H7 (cell line): ENCODE measurements at regions not wholly inside any gene's neighbourhood (a gene's known extent, or its start where the extent isn't known, plus 50 kb on each side); places are given as distances from the start of the nearest gene placed in this dataset.
"Not testable (repeated sequence)": the region's sequence is repeated elsewhere in the genome, so short reads cannot be mapped to it uniquely, and the experiment has no call there.

Experiments
- DNase-seq: peaks from one replicate; pipeline ENCODE4 v3.0.0; 2012
- H3K27me3 ChIP-seq: 2 replicates; pipeline ENCODE4 v1.6.0; 2011; ENCODE audit warnings: mild to moderate bottlenecking, low read length; ENCODE audit not compliant: control insufficient read depth, insufficient read depth
- H3K36me3 ChIP-seq: replicated peaks from 2 replicates; pipeline ENCODE4 v1.5.1; 2011; ENCODE audit warnings: low read length; ENCODE audit not compliant: control insufficient read depth, insufficient read depth
- H3K4me3 ChIP-seq: 2 replicates; pipeline ENCODE4 v1.5.1; 2011; ENCODE audit warnings: low read depth, mild to moderate bottlenecking, control low read depth, low read length, moderate library complexity; ENCODE audit not compliant: insufficient read depth

- H3K4me3 ChIP-seq: no peak overlapping the region
- no peaks in the 10 kb centered on the region for H3K27me3 ChIP-seq
- no peak for DNase-seq
Observed at GRCh38 chr10:51007781-51008180, 66.5 kb upstream of the PRKG1 start.

DNA sequence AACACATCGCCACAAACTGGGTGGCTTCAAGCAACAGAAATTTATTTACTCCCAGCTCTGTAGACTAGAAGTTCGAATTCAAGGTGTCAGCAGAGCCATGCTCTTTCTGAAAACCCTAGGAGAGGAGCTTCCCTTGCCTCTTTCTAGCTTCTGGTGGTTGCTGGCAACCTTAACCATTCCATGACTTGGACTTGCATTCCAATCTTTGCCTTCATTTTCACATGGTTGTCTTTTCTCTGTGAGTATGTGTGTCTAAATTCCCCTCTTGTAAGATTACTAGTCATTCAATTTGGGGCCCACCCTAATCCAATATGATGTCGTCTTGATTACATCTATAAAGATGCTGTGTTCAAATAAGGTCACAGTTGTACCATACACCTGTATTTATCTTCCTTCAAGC is 65.9 kb upstream of the PRKG1 start:
- DNase-seq: no peak
- no peak overlapping the region for H3K4me3 ChIP-seq
- H3K36me3 ChIP-seq: no peaks in the 10 kb centered on the region
- H3K27me3 ChIP-seq: no peaks in the 10 kb centered on the region

More at GRCh38 chr10:51007781-51008180, 66.5 kb upstream of the PRKG1 start:
- H3K36me3 ChIP-seq: no peaks in the 10 kb centered on the region

DNA sequence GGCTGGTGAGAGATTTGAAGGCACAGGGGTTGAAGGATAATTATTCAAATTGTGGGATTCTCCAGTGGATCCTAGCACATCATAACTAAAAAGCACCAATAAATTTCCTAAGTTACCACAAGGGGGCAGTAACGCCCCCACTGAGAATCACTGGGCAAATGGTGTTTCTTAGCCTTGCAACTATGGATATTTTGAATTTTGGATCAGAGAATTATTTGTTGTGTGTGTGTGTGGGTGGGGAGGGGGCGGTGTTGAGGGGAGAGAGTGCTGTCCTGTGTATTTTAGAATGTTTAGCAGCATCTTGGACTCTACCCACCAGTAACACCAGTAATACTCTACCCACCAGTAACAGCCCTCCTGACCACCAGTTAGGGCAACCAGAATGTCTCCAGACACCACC is 63.3 kb upstream of the PRKG1 start:
- DNase-seq: peak; percentile 7
- Histone ChIP-seq H3K27me3 (no peaks in the 10 kb centered on the region), H3K4me3 (no peak overlapping the region), H3K36me3 (no peaks in the 10 kb centered on the region)

DNA sequence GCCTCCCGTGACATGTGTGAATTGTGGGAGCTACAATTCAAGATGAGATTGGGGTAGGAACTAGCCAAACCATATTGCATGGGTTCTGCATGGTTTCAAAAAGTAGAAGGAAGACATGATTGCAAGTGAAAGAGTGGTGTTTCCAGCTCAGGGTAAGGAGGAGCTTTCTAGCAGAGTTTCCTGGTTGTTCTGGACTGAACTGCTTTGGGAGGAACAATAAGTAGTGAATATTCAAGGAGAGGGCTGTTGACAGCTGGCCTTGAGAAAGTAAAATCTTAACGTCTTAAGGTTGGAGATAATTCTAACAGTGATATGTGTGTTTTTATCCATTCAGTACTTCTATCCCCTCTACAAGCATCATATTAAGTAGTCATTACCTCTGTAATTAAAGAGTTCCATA is 62.2 kb upstream of the PRKG1 start:
- DNase-seq: no peak

DNA sequence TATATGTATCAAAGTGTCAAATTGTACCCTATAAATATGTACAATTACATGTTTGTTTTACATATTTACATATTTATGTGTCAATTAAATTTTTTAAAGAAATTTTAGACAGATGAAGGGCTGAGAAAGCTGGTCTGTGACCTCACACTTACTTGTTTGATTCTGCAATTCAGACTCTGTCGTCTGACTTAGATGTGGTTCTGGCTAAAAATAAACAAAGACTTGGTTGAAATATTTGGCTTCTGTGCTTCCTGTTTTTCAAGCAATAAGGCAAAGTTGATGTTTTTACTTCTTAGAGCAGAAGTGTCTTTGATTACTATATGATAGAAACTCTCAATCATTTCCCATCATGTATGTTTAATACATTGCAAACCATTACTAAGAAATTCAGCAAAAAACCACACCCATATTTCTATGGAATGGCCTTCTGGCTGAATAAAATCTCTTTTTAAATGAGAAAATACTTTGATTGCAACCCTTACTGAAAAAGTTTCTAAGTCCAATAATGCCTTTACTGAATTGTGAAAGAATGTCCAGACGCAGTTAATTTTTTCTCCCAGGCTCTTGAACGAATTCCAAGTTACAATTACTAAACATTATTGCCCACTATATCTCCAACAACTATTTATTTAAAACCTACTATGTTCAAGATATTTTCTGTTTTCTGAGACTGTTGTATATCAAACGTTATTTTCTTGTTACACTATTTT is 59.5 kb upstream of the PRKG1 start:
- no peaks in the 10 kb centered on the region for H3K36me3 ChIP-seq
- H3K27me3 ChIP-seq: no peaks in the 10 kb centered on the region
- no peak for DNase-seq
- no peak overlapping the region for H3K4me3 ChIP-seq

More for the DNA sequence above, 62.2 kb upstream of the PRKG1 start:
- Histone ChIP-seq H3K4me3 (no peak overlapping the region), H3K27me3 (no peaks in the 10 kb centered on the region), H3K36me3 (no peaks in the 10 kb centered on the region)

DNA sequence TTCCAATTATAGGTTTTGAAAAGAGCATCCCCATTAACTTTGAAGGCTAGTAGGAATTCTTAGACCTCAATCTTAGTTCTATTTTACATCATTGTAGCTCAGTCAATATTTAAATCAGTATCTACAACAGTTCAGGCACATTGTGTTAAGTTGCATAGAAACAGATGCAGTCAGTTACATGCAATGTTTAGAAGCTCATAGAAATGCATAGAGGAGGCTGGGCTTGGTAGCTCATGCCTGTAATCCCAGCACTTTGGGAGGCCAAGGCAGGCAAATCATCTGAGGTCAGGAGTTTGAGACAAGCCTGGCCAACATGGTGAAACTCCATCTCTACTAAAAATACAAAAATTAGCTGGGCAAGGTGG is 58.9 kb upstream of the PRKG1 start:
- not testable (repeated sequence) for H3K36me3 ChIP-seq, H3K4me3 ChIP-seq, DNase-seq, H3K27me3 ChIP-seq

DNA sequence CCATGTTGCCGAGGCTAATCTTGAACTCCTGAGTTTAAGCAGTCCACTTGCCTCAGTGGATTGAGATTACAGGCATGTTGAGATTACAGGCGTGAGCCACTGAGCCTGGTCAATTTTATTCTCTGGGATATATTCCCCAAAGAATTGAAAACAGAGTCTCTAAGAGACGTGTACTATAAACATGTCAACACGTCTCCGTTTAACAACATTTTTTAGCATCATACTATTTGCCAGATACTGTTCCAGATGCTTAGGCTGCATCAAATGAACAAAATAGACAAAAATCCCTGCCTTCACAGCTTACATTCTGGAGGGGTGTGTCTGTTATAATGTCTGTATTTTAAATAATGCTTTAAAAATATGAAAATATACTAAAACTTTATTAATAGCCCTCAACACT is 54.1 kb upstream of the PRKG1 start:
- H3K36me3 ChIP-seq: no peaks in the 10 kb centered on the region
- DNase-seq: no peak

GRCh38 chr10:51022933-51023585 is 51.2 kb upstream of the PRKG1 start:
- H3K36me3 ChIP-seq: no peaks in the 10 kb centered on the region
- DNase-seq: no peak
- H3K4me3 ChIP-seq: no peak overlapping the region
- H3K27me3 ChIP-seq: no peaks in the 10 kb centered on the region

More for the DNA sequence above, 54.1 kb upstream of the PRKG1 start:
- Histone ChIP-seq H3K4me3 (no peak overlapping the region), H3K27me3 (no peaks in the 10 kb centered on the region)

DNA sequence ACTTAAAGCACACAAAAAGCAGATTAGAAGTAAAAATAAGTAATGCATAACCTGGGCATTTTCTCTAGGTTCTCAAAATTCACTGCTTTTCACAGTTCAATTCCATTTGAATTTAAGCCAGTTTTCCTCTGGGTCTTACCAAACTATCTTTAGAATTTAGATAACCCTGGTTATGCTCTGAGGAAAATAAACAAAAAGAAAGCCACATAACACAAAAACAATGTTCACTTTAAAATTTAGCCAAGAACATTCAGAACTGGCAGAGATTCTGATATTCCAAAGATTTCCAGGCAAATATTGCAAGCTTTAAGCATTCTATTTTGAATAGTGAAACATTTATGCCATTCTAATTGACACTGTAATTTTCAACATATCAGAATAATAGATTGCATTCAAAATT is 50.7 kb upstream of the PRKG1 start:
- no peak overlapping the region for H3K4me3 ChIP-seq
- H3K27me3 ChIP-seq: no peaks in the 10 kb centered on the region
- H3K36me3 ChIP-seq: no peaks in the 10 kb centered on the region
- no peak for DNase-seq
